ENCODE measurements at regions not wholly inside any gene's neighbourhood (a gene's known extent, or its start where the extent isn't known, plus 50 kb on each side); places are given as distances from the start of the nearest gene placed in this dataset.

GRCh38 chr5:82364497-82364896 lies 86.3 kb upstream of the RPS23 start:
- H3K27me3 ChIP-seq (replicated peaks in 1 of 7), result peaks cover 0 to 4% (median 0%) of the 10 kb centered on the region in 7 donors
- H3K36me3 ChIP-seq, result no peaks in the 10 kb centered on the region
- 49 to 65% (median 56%) methylated on average over 5 of the region's 5 CpGs for WGBS, 5 donors
- H3K27ac ChIP-seq, result no peak overlapping the region
- no peak for TF ChIP-seq POLR2AphosphoS5 (IDR thresholded peaks at IDR 0.05)
- TF ChIP-seq POLR2A (IDR thresholded peaks at IDR 0.05), result no peak
- TF ChIP-seq CTCF (IDR thresholded peaks at IDR 0.05 in 8 of 11, conservative IDR thresholded peaks at IDR 0.05 in 3 of 11), result peak in 5 of 11 experiments; percentile 12 to 44 (median 23)
- DNase-seq, result no peak
- no peaks in the 10 kb centered on the region for H3K9me3 ChIP-seq
- H3K4me1 ChIP-seq, result peaks cover 0 to 6% (median 0%) of the 10 kb centered on the region in 6 donors
- intact Hi-C loops (cut with DNase I; ENCODE audit: low total_unique reads), result no loop called here
- no peak overlapping the region for H3K4me3 ChIP-seq

GRCh38 chr5:82363524-82363923 lies 85.4 kb upstream of the RPS23 start:
- Histone ChIP-seq H3K4me3 (no peak overlapping the region), H3K27me3 (replicated peaks in 1 of 7) (peaks cover 0 to 4% (median 0%) of the 10 kb centered on the region in 7 donors), H3K36me3 (no peaks in the 10 kb centered on the region), H3K27ac (no peak overlapping the region), H3K4me1 (peaks cover 0 to 6% (median under 1%) of the 10 kb centered on the region in 6 donors), H3K9me3 (no peaks in the 10 kb centered on the region)
- TF ChIP-seq POLR2AphosphoS5 (IDR thresholded peaks at IDR 0.05) (no peak), POLR2A (IDR thresholded peaks at IDR 0.05) (no peak), CTCF (IDR thresholded peaks at IDR 0.05 in 8 of 11, conservative IDR thresholded peaks at IDR 0.05 in 3 of 11) (no peak)
- no peak for DNase-seq
- WGBS, 5 donors, result 65 to 79% (median 73%) methylated on average over 4 of the region's 4 CpGs
- intact Hi-C loops (cut with DNase I; ENCODE audit: low total_unique reads), result no loop called here

DNA sequence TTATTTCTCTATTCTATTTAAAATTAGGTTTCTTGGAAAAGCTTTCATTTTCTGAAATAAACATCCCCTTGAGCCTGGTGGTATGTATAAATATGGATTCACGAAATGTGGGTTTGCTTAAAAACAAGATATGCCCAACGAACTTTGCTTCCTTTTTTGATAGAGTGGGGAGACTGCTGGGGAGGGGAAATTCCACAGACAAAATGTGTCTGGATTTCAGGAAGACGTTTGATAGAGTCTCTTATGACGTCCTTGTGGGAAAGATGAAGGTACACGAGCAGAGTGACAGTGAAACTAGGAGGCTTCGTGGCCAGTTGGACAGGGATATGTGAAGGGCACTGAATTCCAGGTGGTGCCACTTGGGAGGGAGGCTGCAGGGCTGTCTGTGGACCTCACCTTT lies 84.5 kb upstream of the RPS23 start:
- H3K27me3 ChIP-seq (replicated peaks in 1 of 7), result peaks cover 0 to 4% (median 0%) of the 10 kb centered on the region in 7 donors
- peaks cover 0 to 14% (median 5%) of the 10 kb centered on the region in 6 donors for H3K4me1 ChIP-seq
- 33 to 42% (median 37%) methylated on average over 6 of the region's 6 CpGs for WGBS, 5 donors
- DNase-seq, result no peak
- intact Hi-C loops (cut with DNase I; ENCODE audit: low total_unique reads), result no loop called here
- no peaks in the 10 kb centered on the region for H3K36me3 ChIP-seq
- no peaks in the 10 kb centered on the region for H3K9me3 ChIP-seq
- no peak overlapping the region for H3K27ac ChIP-seq
- H3K4me3 ChIP-seq, result no peak overlapping the region
- TF ChIP-seq CTCF (IDR thresholded peaks at IDR 0.05 in 8 of 11, conservative IDR thresholded peaks at IDR 0.05 in 3 of 11), result no peak
- no peak for TF ChIP-seq POLR2A (IDR thresholded peaks at IDR 0.05)
- no peak for TF ChIP-seq POLR2AphosphoS5 (IDR thresholded peaks at IDR 0.05)

GRCh38 chr5:82360022-82360421 lies 81.9 kb upstream of the RPS23 start:
- TF ChIP-seq POLR2AphosphoS5 (IDR thresholded peaks at IDR 0.05) (no peak), CTCF (IDR thresholded peaks at IDR 0.05 in 8 of 11, conservative IDR thresholded peaks at IDR 0.05 in 3 of 11) (no peak), POLR2A (IDR thresholded peaks at IDR 0.05) (no peak)
- intact Hi-C loops (cut with DNase I; ENCODE audit: low total_unique reads), result no loop called here
- WGBS, 5 donors, result 89 to 95% (median 90%) methylated on average over 3 of the region's 3 CpGs
- H3K9me3 ChIP-seq, result no peaks in the 10 kb centered on the region
- no peak overlapping the region for H3K4me3 ChIP-seq
- no peak for DNase-seq
- H3K36me3 ChIP-seq, result no peaks in the 10 kb centered on the region
- no peaks in the 10 kb centered on the region for H3K27me3 ChIP-seq (replicated peaks in 1 of 7)
- no peak overlapping the region for H3K27ac ChIP-seq
- H3K4me1 ChIP-seq, result peaks cover 0 to 29% (median 11%) of the 10 kb centered on the region in 6 donors
